Activated CD4-positive, alpha-beta memory T cell treated with anti-CD3 and anti-CD28 coated beads, Interleukin-2, amount 10 ng/mL, durations not matched to agents 7 days and 5 days (primary cell): ENCODE measurements at regions not wholly inside any gene's neighbourhood (a gene's known extent, or its start where the extent isn't known, plus 50 kb on each side); places are given as distances from the start of the nearest gene placed in this dataset.

Source experiments
- CTCF ChIA-PET: fragments of 350-600 bp; sonication (Branson Sonifier 250); formaldehyde crosslinking; loops from one replicate; lab custom pipeline; 2021; ENCODE audit warnings: antibody characterized with exemption, inconsistent platforms; lab: Charles Lee
- POLR2A ChIA-PET: fragments of 350-600 bp; sonication (Branson Sonifier 250); formaldehyde crosslinking; loops from one replicate; lab custom pipeline; 2021; ENCODE audit warnings: antibody characterized with exemption; lab: Charles Lee
- DNase-seq: peaks from one replicate; pipeline ENCODE4 v3.0.0-alpha.2; 2020
- H3K27ac Mint-ChIP-seq: one replicate; pipeline ENCODE4 v1.8.0; 2021; ENCODE audit warnings: mild to moderate bottlenecking, mixed read lengths
- H3K27me3 Mint-ChIP-seq: one replicate; pipeline ENCODE4 v1.8.0; 2021; ENCODE audit warnings: mixed read lengths
- H3K36me3 Mint-ChIP-seq: one replicate; pipeline ENCODE4 v1.8.0; 2021; ENCODE audit warnings: low read depth, mixed read lengths
- H3K4me1 Mint-ChIP-seq: one replicate; pipeline ENCODE4 v1.8.0; 2021; ENCODE audit warnings: mixed read lengths
- H3K4me3 Mint-ChIP-seq: one replicate; pipeline ENCODE4 v1.8.0; 2021; ENCODE audit warnings: mild to moderate bottlenecking, mixed read lengths
- H3K9me3 Mint-ChIP-seq: one replicate; pipeline ENCODE4 v1.8.0; 2021; ENCODE audit warnings: mixed read lengths

- H3K27me3 Mint-ChIP-seq: no peaks in the 10 kb centered on the region
- ChIA-PET POLR2A (interaction anchor here (1.2 kb wide), 1 partner anchor 10 kb away, joined by 3 read pairs; no protein-coding TSS in a partner anchor), CTCF (no interaction called here)
- no peak overlapping the region for H3K27ac Mint-ChIP-seq
- H3K4me3 Mint-ChIP-seq: no peak overlapping the region
- no peaks in the 10 kb centered on the region for H3K4me1 Mint-ChIP-seq
- H3K36me3 Mint-ChIP-seq: no peaks in the 10 kb centered on the region
- no peak for DNase-seq
- peaks cover 5% of the 10 kb centered on the region for H3K9me3 Mint-ChIP-seq
These were observed 176.4 kb upstream of the PTER start for GRCh38 chr10:16260388-16260787.

GRCh38 chr10:16271571-16271970 lies 165.2 kb upstream of the PTER start:
- no peak overlapping the region for H3K4me3 Mint-ChIP-seq
- H3K36me3 Mint-ChIP-seq: no peaks in the 10 kb centered on the region
- no peak overlapping the region for H3K27ac Mint-ChIP-seq
- no peaks in the 10 kb centered on the region for H3K4me1 Mint-ChIP-seq
- H3K9me3 Mint-ChIP-seq: no peaks in the 10 kb centered on the region
- CTCF ChIA-PET: no interaction called here
- POLR2A ChIA-PET: no interaction called here
- no peak for DNase-seq
- H3K27me3 Mint-ChIP-seq: no peaks in the 10 kb centered on the region

- H3K27me3 Mint-ChIP-seq: no peaks in the 10 kb centered on the region
These were observed 161.9 kb upstream of the PTER start for GRCh38 chr10:16274911-16275310.

GRCh38 chr10:16280595-16280994 lies 156.2 kb upstream of the PTER start:
- ChIA-PET POLR2A (no interaction called here), CTCF (no interaction called here)
- peaks cover 2% of the 10 kb centered on the region for H3K9me3 Mint-ChIP-seq
- no peak for DNase-seq
- no peaks in the 10 kb centered on the region for H3K4me1 Mint-ChIP-seq
- H3K4me3 Mint-ChIP-seq: no peak overlapping the region
- no peaks in the 10 kb centered on the region for H3K27me3 Mint-ChIP-seq
- no peak overlapping the region for H3K27ac Mint-ChIP-seq
- no peaks in the 10 kb centered on the region for H3K36me3 Mint-ChIP-seq

More at GRCh38 chr10:16274911-16275310, 161.9 kb upstream of the PTER start:
- ChIA-PET POLR2A (no interaction called here), CTCF (no interaction called here)
- Mint-ChIP-seq H3K36me3 (no peaks in the 10 kb centered on the region), H3K27ac (no peak overlapping the region), H3K4me1 (no peaks in the 10 kb centered on the region), H3K9me3 (no peaks in the 10 kb centered on the region), H3K4me3 (no peak overlapping the region)
- DNase-seq: no peak

- Mint-ChIP-seq H3K9me3 (no peaks in the 10 kb centered on the region), H3K27ac (no peak overlapping the region), H3K4me1 (no peaks in the 10 kb centered on the region), H3K27me3 (no peaks in the 10 kb centered on the region), H3K4me3 (no peak overlapping the region), H3K36me3 (no peaks in the 10 kb centered on the region)
- DNase-seq: no peak
- POLR2A ChIA-PET: no interaction called here
- CTCF ChIA-PET: no interaction called here
These were observed 144.4 kb upstream of the PTER start for GRCh38 chr10:16292366-16292765.

GRCh38 chr10:16297069-16297468 lies 139.7 kb upstream of the PTER start:
- Mint-ChIP-seq H3K9me3 (no peaks in the 10 kb centered on the region), H3K36me3 (no peaks in the 10 kb centered on the region), H3K4me3 (no peak overlapping the region), H3K4me1 (no peaks in the 10 kb centered on the region), H3K27ac (no peak overlapping the region), H3K27me3 (peaks cover 1% of the 10 kb centered on the region)
- no peak for DNase-seq
- ChIA-PET POLR2A (no interaction called here), CTCF (no interaction called here)

GRCh38 chr10:16297642-16298041 lies 139.2 kb upstream of the PTER start:
- H3K4me3 Mint-ChIP-seq: no peak overlapping the region
- H3K4me1 Mint-ChIP-seq: no peaks in the 10 kb centered on the region
- no peak overlapping the region for H3K27ac Mint-ChIP-seq
- POLR2A ChIA-PET: no interaction called here
- no peaks in the 10 kb centered on the region for H3K9me3 Mint-ChIP-seq
- H3K27me3 Mint-ChIP-seq: peaks cover 1% of the 10 kb centered on the region
- no peaks in the 10 kb centered on the region for H3K36me3 Mint-ChIP-seq
- CTCF ChIA-PET: no interaction called here
- DNase-seq: no peak

GRCh38 chr10:16304311-16304710 lies 132.5 kb upstream of the PTER start:
- no peak for DNase-seq
- Mint-ChIP-seq H3K36me3 (no peaks in the 10 kb centered on the region), H3K4me3 (no peak overlapping the region), H3K9me3 (no peaks in the 10 kb centered on the region), H3K27me3 (no peaks in the 10 kb centered on the region), H3K27ac (no peak overlapping the region), H3K4me1 (no peaks in the 10 kb centered on the region)
- CTCF ChIA-PET: no interaction called here
- POLR2A ChIA-PET: no interaction called here

- no peak for DNase-seq
- no peaks in the 10 kb centered on the region for H3K4me1 Mint-ChIP-seq
- no peak overlapping the region for H3K27ac Mint-ChIP-seq
- no peaks in the 10 kb centered on the region for H3K36me3 Mint-ChIP-seq
- H3K9me3 Mint-ChIP-seq: no peaks in the 10 kb centered on the region
- CTCF ChIA-PET: no interaction called here
- no peaks in the 10 kb centered on the region for H3K27me3 Mint-ChIP-seq
- POLR2A ChIA-PET: no interaction called here
- H3K4me3 Mint-ChIP-seq: no peak overlapping the region
These were observed 126.4 kb upstream of the PTER start for GRCh38 chr10:16310440-16310839.

GRCh38 chr10:16314259-16314658 lies 122.6 kb upstream of the PTER start:
- H3K36me3 Mint-ChIP-seq: no peaks in the 10 kb centered on the region
- DNase-seq: no peak
- H3K4me3 Mint-ChIP-seq: no peak overlapping the region
- POLR2A ChIA-PET: no interaction called here
- CTCF ChIA-PET: no interaction called here
- H3K4me1 Mint-ChIP-seq: no peaks in the 10 kb centered on the region
- no peaks in the 10 kb centered on the region for H3K9me3 Mint-ChIP-seq
- no peak overlapping the region for H3K27ac Mint-ChIP-seq
- no peaks in the 10 kb centered on the region for H3K27me3 Mint-ChIP-seq

GRCh38 chr10:16316733-16317390 lies 119.9 kb upstream of the PTER start:
- ChIA-PET CTCF (no interaction called here), POLR2A (no interaction called here)
- Mint-ChIP-seq H3K27me3 (peaks cover 2% of the 10 kb centered on the region), H3K9me3 (no peaks in the 10 kb centered on the region), H3K36me3 (no peaks in the 10 kb centered on the region), H3K4me3 (no peak overlapping the region), H3K27ac (no peak overlapping the region), H3K4me1 (no peaks in the 10 kb centered on the region)
- no peak for DNase-seq

- ChIA-PET POLR2A (no interaction called here), CTCF (no interaction called here)
- no peak for DNase-seq
- no peaks in the 10 kb centered on the region for H3K4me1 Mint-ChIP-seq
- H3K27me3 Mint-ChIP-seq: peaks cover under 1% of the 10 kb centered on the region
- no peaks in the 10 kb centered on the region for H3K36me3 Mint-ChIP-seq
- no peak overlapping the region for H3K27ac Mint-ChIP-seq
- H3K9me3 Mint-ChIP-seq: no peaks in the 10 kb centered on the region
- H3K4me3 Mint-ChIP-seq: no peak overlapping the region
These were observed 95.2 kb upstream of the PTER start for GRCh38 chr10:16341637-16342036.

GRCh38 chr10:16348891-16349290 lies 87.9 kb upstream of the PTER start:
- H3K27me3 Mint-ChIP-seq: no peaks in the 10 kb centered on the region
- no peak for DNase-seq
- no peaks in the 10 kb centered on the region for H3K9me3 Mint-ChIP-seq
- ChIA-PET CTCF (no interaction called here), POLR2A (no interaction called here)
- H3K4me1 Mint-ChIP-seq: no peaks in the 10 kb centered on the region
- no peak overlapping the region for H3K27ac Mint-ChIP-seq
- H3K4me3 Mint-ChIP-seq: no peak overlapping the region
- no peaks in the 10 kb centered on the region for H3K36me3 Mint-ChIP-seq

GRCh38 chr10:16352146-16352545 lies 84.7 kb upstream of the PTER start:
- no peak for DNase-seq
- POLR2A ChIA-PET: no interaction called here
- no peak overlapping the region for H3K27ac Mint-ChIP-seq
- H3K4me3 Mint-ChIP-seq: no peak overlapping the region
- no peaks in the 10 kb centered on the region for H3K4me1 Mint-ChIP-seq
- CTCF ChIA-PET: no interaction called here
- H3K9me3 Mint-ChIP-seq: no peaks in the 10 kb centered on the region
- H3K27me3 Mint-ChIP-seq: no peaks in the 10 kb centered on the region
- no peaks in the 10 kb centered on the region for H3K36me3 Mint-ChIP-seq
